ENCODE measurements at regions not wholly inside any gene's neighbourhood (a gene's known extent, or its start where the extent isn't known, plus 50 kb on each side); places are given as distances from the start of the nearest gene placed in this dataset.

- no peak for TF ChIP-seq ZHX2 (IDR thresholded peaks at IDR 0.05; ENCODE audit: low read depth)
- TF ChIP-seq ZHX2 (CRISPR knock-in tag; IDR thresholded peaks at IDR 0.05; ENCODE audit: borderline replicate concordance): no peak
- TF ChIP-seq E2F1 (CRISPR knock-in tag; IDR thresholded peaks at IDR 0.05): no peak
- no peak for TF ChIP-seq ZNF18 (CRISPR knock-in tag; IDR thresholded peaks at IDR 0.05; ENCODE audit: insufficient replicate concordance)
Measured at GRCh38 chr2:14125624-14126293, 506.8 kb upstream of the LRATD1 start (continued).

All from HepG2 (cell line).